ENCODE measurements at regions not wholly inside any gene's neighbourhood (a gene's known extent, or its start where the extent isn't known, plus 50 kb on each side); places are given as distances from the start of the nearest gene placed in this dataset.
A peak's percentile ranks its signal among the peaks of the same experiment; 100 is the strongest.

DNA sequence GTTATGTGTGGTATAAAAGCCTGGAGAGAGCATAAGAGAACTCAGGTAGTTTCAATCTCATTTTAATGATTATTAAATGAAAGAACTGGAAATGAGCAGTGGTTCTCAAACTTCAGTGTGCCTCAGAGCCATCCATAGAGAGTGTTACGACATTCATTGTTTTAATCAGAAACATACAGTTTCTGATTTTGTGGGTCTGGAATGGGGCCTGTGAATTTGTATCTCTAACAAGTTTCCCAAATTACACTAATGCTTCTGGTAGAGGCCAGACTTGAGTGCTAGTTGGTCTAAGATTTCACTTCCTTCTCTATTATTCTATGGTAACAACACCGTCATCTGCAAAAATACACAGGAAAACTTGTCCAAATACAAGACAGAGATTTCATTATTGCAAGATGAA is 292.0 kb upstream of the NECTIN3 start:
- H3K4me1 ChIP-seq: peaks cover 0 to 4% of the 10 kb centered on the region in 2 donors
- TF ChIP-seq, protein P1, sequence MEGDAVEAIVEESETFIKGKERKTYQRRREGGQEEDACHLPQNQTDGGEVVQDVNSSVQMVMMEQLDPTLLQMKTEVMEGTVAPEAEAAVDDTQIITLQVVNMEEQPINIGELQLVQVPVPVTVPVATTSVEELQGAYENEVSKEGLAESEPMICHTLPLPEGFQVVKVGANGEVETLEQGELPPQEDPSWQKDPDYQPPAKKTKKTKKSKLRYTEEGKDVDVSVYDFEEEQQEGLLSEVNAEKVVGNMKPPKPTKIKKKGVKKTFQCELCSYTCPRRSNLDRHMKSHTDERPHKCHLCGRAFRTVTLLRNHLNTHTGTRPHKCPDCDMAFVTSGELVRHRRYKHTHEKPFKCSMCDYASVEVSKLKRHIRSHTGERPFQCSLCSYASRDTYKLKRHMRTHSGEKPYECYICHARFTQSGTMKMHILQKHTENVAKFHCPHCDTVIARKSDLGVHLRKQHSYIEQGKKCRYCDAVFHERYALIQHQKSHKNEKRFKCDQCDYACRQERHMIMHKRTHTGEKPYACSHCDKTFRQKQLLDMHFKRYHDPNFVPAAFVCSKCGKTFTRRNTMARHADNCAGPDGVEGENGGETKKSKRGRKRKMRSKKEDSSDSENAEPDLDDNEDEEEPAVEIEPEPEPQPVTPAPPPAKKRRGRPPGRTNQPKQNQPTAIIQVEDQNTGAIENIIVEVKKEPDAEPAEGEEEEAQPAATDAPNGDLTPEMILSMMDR (IDR thresholded peaks at IDR 0.05): no peak
- H3K9me3 ChIP-seq: no peaks in the 10 kb centered on the region
- H3K4me3 ChIP-seq: no peak overlapping the region
- intact Hi-C loops (cut with DNase I): no loop called here
- no peak overlapping the region for H3K27ac ChIP-seq
- DNase-seq (ENCODE audit: low spot score in 2 of 2): no peak
- no peaks in the 10 kb centered on the region for H3K27me3 ChIP-seq
- no peaks in the 10 kb centered on the region for H3K36me3 ChIP-seq

DNA sequence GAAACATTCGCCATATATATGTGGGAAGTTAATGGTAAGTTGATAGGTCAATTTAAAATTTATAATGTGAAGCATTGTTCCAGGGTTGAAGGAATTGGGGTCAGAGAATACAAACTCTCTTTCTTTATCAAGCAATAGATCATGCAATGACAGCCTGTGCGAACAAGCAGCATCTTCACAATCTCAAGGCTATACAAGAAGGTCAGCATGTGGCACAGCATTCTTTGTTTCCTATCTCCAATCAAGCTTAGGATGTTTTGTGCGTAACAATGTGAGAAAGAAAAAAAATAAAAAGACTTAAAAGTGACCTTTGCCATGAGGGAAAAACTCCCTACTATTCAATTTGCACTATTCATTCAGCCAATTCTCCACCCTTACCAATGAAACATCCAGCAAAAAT is 288.1 kb upstream of the NECTIN3 start:
- Histone ChIP-seq H3K9me3 (peaks cover 0 to 7% of the 10 kb centered on the region in 2 donors), H3K4me1 (no peaks in the 10 kb centered on the region)

DNA sequence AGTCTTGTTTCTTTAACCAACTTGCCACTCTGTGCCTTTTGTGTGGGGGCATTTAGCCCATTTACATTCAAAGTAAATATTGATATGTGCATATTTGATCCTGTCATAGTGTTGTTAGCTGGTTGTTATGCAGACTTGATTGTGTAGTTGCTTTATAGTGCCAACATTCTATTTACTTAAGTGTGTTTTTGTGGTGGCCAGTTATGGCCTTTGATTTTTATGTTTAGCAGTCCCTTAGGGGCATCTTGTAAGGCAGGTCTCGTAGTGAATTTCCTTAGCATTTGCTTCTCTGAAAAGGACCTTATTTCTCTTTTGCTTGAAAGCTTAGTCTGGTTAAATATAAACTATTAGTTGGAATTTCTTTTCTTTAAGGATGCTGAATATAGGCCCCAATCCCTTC is 282.8 kb upstream of the NECTIN3 start:
- DNase-seq (ENCODE audit: low spot score in 2 of 2): no peak
- peak overlapping the region in 1 of 2 donors; percentile 23 for H3K27ac ChIP-seq
- peaks cover 0 to 7% of the 10 kb centered on the region in 2 donors for H3K9me3 ChIP-seq
- no peaks in the 10 kb centered on the region for H3K36me3 ChIP-seq
- H3K4me3 ChIP-seq: no peak overlapping the region
- TF ChIP-seq, protein P1 (IDR thresholded peaks at IDR 0.05): no peak
- H3K27me3 ChIP-seq: no peaks in the 10 kb centered on the region
- H3K4me1 ChIP-seq: no peaks in the 10 kb centered on the region
- intact Hi-C loops (cut with DNase I): no loop called here

More for the DNA sequence above, 288.1 kb upstream of the NECTIN3 start:
- H3K27me3 ChIP-seq: no peaks in the 10 kb centered on the region
- intact Hi-C loops (cut with DNase I): no loop called here
- no peaks in the 10 kb centered on the region for H3K36me3 ChIP-seq
- no peak for DNase-seq (ENCODE audit: low spot score in 2 of 2)
- no peak overlapping the region for H3K27ac ChIP-seq
- TF ChIP-seq, protein P1 (IDR thresholded peaks at IDR 0.05): no peak
- H3K4me3 ChIP-seq: no peak overlapping the region

DNA sequence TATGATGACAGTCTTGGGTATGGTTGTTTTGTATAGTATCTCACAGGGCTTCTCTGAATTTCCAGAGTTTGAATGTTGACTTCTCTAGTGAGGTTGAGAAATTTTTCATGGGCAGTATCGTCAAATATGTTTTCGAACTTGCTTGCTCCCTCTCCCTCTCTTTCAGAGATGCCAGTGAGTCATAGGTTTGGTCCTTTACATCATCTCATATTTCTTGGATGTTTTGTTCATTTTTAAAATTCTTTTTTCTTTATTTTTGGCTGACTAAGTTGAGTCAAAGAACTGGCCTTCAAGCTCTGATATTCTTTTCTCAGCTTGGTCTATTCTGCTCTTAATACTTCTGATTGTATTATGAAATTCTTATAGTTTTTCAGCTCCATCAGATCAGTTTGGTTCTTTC is 282.3 kb upstream of the NECTIN3 start:
- H3K4me3 ChIP-seq: no peak overlapping the region
- H3K27me3 ChIP-seq: no peaks in the 10 kb centered on the region
- TF ChIP-seq, protein P1 (IDR thresholded peaks at IDR 0.05): no peak
- H3K36me3 ChIP-seq: no peaks in the 10 kb centered on the region
- intact Hi-C loops (cut with DNase I): no loop called here
- no peaks in the 10 kb centered on the region for H3K4me1 ChIP-seq
- peak overlapping the region in 1 of 2 donors; percentile 24 for H3K27ac ChIP-seq
- H3K9me3 ChIP-seq: peaks cover 0 to 7% of the 10 kb centered on the region in 2 donors
- no peak for DNase-seq (ENCODE audit: low spot score in 2 of 2)

DNA sequence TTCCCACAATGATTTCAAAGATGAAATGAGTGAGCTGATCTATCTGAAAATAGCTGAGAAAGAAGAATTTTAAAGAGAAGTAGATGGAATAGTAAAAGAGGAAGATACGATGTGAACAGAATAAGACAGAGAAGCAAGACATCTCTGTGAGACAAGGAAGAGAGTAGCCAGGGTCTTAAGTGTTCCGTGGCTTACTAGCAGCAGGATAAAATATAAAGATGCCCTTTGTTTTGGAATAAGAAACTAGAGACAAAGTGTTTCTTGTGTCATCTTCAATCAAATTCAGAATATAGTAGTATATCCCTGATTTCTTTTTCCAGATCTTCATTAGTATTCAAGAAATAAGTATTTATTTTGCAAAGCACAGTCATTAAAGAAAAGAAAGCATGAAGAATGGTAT is 281.0 kb upstream of the NECTIN3 start:
- no peak overlapping the region for H3K4me3 ChIP-seq
- intact Hi-C loops (cut with DNase I): no loop called here
- no peaks in the 10 kb centered on the region for H3K4me1 ChIP-seq
- no peak for DNase-seq (ENCODE audit: low spot score in 2 of 2)
- TF ChIP-seq, protein P1 (IDR thresholded peaks at IDR 0.05): no peak
- H3K27me3 ChIP-seq: no peaks in the 10 kb centered on the region
- H3K27ac ChIP-seq: no peak overlapping the region
- H3K9me3 ChIP-seq: peaks cover 0 to 7% of the 10 kb centered on the region in 2 donors
- H3K36me3 ChIP-seq: no peaks in the 10 kb centered on the region
